IMR-90 (cell line): ENCODE measurements at regions not wholly inside any gene's neighbourhood (a gene's known extent, or its start where the extent isn't known, plus 50 kb on each side); places are given as distances from the start of the nearest gene placed in this dataset.
"Not testable (repeated sequence)": the region's sequence is repeated elsewhere in the genome, so short reads cannot be mapped to it uniquely, and the experiment has no call there.

Experiments
- ATAC-seq: fragments of 200-7000 bp; cut with Tn5 transposase; 2 replicates; pipeline ENCODE4 v1.9.1; 2020; ENCODE audit warnings: low read depth, mild to moderate bottlenecking, moderate library complexity
- BruUV-seq: library from RNA; stranded (reverse); fragments of 400-500 nt; replicated peaks from 2 replicates; lab custom pipeline; 2021; lab: Mats Ljungman, UMichigan
- CTCF ChIA-PET: fragments of 300-600 bp; formaldehyde crosslinking; extraction: SDS; loops from one replicate; lab custom pipeline; 2021; ENCODE audit warnings: antibody characterized with exemption; lab: Yijun Ruan, JAX
- POLR2A ChIA-PET: fragments of 300-600 bp; sonication (Branson Sonifier 250); formaldehyde crosslinking; loops from one replicate; lab custom pipeline; 2022; ENCODE audit warnings: antibody characterized with exemption; ENCODE audit not compliant: unreplicated experiment; lab: Charles Lee
- DNase-seq: peaks from one replicate; pipeline ENCODE4 v3.0.0; 2013
- H2AFZ ChIP-seq: replicated peaks from 2 replicates; pipeline ENCODE3; 2013; ENCODE audit warnings: low read length, mild to moderate bottlenecking; ENCODE audit not compliant: poor library complexity
- H2AK5ac ChIP-seq: 2 replicates; pipeline ENCODE4 v1.6.1; 2013; ENCODE audit warnings: low read depth, low read length, inconsistent platforms
- H2AK9ac ChIP-seq: replicated peaks from 2 replicates; pipeline ENCODE3; 2013; ENCODE audit warnings: mild to moderate bottlenecking, low read depth, low read length, moderate library complexity; ENCODE audit not compliant: poor library complexity
- H2BK120ac ChIP-seq: 2 replicates; pipeline ENCODE4 v1.6.1; 2013; ENCODE audit warnings: low read depth, low read length, inconsistent platforms
- H2BK15ac ChIP-seq: 3 replicates; pipeline ENCODE4 v1.6.1; 2013; ENCODE audit warnings: low read depth, low read length, inconsistent platforms
- H2BK20ac ChIP-seq: 2 replicates; pipeline ENCODE4 v1.6.1; 2013; ENCODE audit warnings: low read depth, mild to moderate bottlenecking, inconsistent platforms, low read length, moderate library complexity
- H2BK5ac ChIP-seq: 2 replicates; pipeline ENCODE4 v1.6.1; 2013; ENCODE audit warnings: mild to moderate bottlenecking, low read depth, low read length, inconsistent platforms; ENCODE audit not compliant: poor library complexity, severe bottlenecking
- H3K14ac ChIP-seq: replicated peaks from 2 replicates; pipeline ENCODE4 v1.6.1; 2013; ENCODE audit warnings: low read depth, low read length, inconsistent platforms
- H3K18ac ChIP-seq: 2 replicates; pipeline ENCODE4 v1.6.1; 2013; ENCODE audit warnings: low read depth, low read length, control low read depth
- H3K23ac ChIP-seq: 2 replicates; pipeline ENCODE4 v1.6.1; 2013; ENCODE audit warnings: low read depth, low read length, inconsistent platforms
- H3K27ac ChIP-seq: 2 replicates; pipeline ENCODE4 v1.5.1; 2013; ENCODE audit warnings: mild to moderate bottlenecking, control low read depth, low read length; ENCODE audit not compliant: insufficient read depth
- H3K27me3 ChIP-seq: 2 replicates; pipeline ENCODE4 v1.6.1; 2013; ENCODE audit warnings: low read length; ENCODE audit not compliant: control insufficient read depth, insufficient read depth
- H3K36me3 ChIP-seq: 2 replicates; pipeline ENCODE4 v1.6.1; 2013; ENCODE audit warnings: low read length, mixed read lengths; ENCODE audit not compliant: control insufficient read depth, insufficient read depth
- H3K4ac ChIP-seq: 2 replicates; pipeline ENCODE4 v1.6.1; 2013; ENCODE audit warnings: low read depth, low read length, inconsistent platforms
- H3K4me1 ChIP-seq: 2 replicates; pipeline ENCODE4 v1.6.1; 2013; ENCODE audit warnings: low read length, mixed read lengths; ENCODE audit not compliant: control insufficient read depth, insufficient read depth
- H3K4me2 ChIP-seq: 2 replicates; pipeline ENCODE4 v1.6.1; 2013; ENCODE audit warnings: low read depth, mild to moderate bottlenecking, control low read depth, low read length, moderate library complexity
- H3K4me3 ChIP-seq: 2 replicates; pipeline ENCODE4 v1.5.1; 2013; ENCODE audit warnings: low read depth, mild to moderate bottlenecking, control low read depth, low read length, moderate library complexity; ENCODE audit not compliant: insufficient read depth
- H3K56ac ChIP-seq: 2 replicates; pipeline ENCODE4 v1.6.1; 2013; ENCODE audit warnings: low read length, inconsistent platforms; ENCODE audit not compliant: insufficient read depth; ENCODE audit errors: extremely low read depth
- H3K79me1 ChIP-seq, 2 experiments: 2 replicates each; pipeline ENCODE4 v1.6.1; 2013; ENCODE audit warnings: low read length in 2 of 2, inconsistent platforms in 1 of 2, low read depth in 1 of 2
- H3K9ac ChIP-seq: 2 replicates; pipeline ENCODE4 v1.6.1; 2013; ENCODE audit warnings: low read depth, low read length, control low read depth
- H3K9me1 ChIP-seq: 2 replicates; pipeline ENCODE4 v1.6.1; 2013; ENCODE audit warnings: low read length, inconsistent platforms; ENCODE audit not compliant: insufficient read depth
- H3K9me3 ChIP-seq: 2 replicates; pipeline ENCODE4 v1.6.1; 2013; ENCODE audit warnings: low read length; ENCODE audit not compliant: control insufficient read depth, insufficient read depth
- H4K20me1 ChIP-seq: 2 replicates; pipeline ENCODE4 v1.6.1; 2013; ENCODE audit warnings: low read length, inconsistent platforms; ENCODE audit not compliant: insufficient read depth
- H4K5ac ChIP-seq: 2 replicates; pipeline ENCODE4 v1.6.1; 2013; ENCODE audit warnings: mild to moderate bottlenecking, low read depth, low read length, control low read depth
- H4K8ac ChIP-seq, 2 experiments: 2 replicates each; pipeline ENCODE4 v1.6.1; 2013; ENCODE audit warnings: low read depth in 2 of 2, low read length in 2 of 2, control low read depth in 1 of 2, inconsistent platforms in 1 of 2
- H4K91ac ChIP-seq: 2 replicates; pipeline ENCODE4 v1.6.1; 2013; ENCODE audit warnings: low read depth, low read length, inconsistent platforms; ENCODE audit not compliant: insufficient read depth
- CEBPB ChIP-seq: IDR thresholded peaks from 2 replicates; pipeline ENCODE4 v1.6.1; 2012; ENCODE audit warnings: low read depth, low read length, improper control_type of control experiment
- NFE2L2 ChIP-seq: fragments of 150-350 bp; IDR thresholded peaks from 2 replicates; pipeline ENCODE4 v1.6.1; 2016; ENCODE audit warnings: low read depth, mild to moderate bottlenecking, low read length
- POLR2A ChIP-seq: IDR thresholded peaks from 2 replicates; pipeline ENCODE4 v1.6.1; 2012; ENCODE audit warnings: mild to moderate bottlenecking, low read depth, low read length
- SMC3 ChIP-seq: fragments of 150-350 bp; IDR thresholded peaks from 2 replicates; pipeline ENCODE4 v1.6.1; 2016; ENCODE audit warnings: low read depth, mild to moderate bottlenecking, antibody characterized with exemption, low read length, moderate library complexity
- WGBS, 2 experiments: methylation state at CpG; one replicate each; pipeline versions ENCODE4 v1.1.5 to v1.1.7; 2013; ENCODE audit warnings: missing lambda C conversion rate in 2 of 2; ENCODE audit not compliant: insufficient read length in 1 of 2; ENCODE audit errors: extremely low coverage in 2 of 2; 5-methylcytosine and 5-hydroxymethylcytosine counted together
- dilution Hi-C: fragments of 300-500 bp; cut with HindIII; formaldehyde crosslinking; loops from one replicate; pipeline ENCODE4 v1.14.3; 2018; ENCODE audit warnings: low sequenced_read_pairs; ENCODE audit not compliant: unreplicated experiment
- in situ Hi-C: fragments of 300-500 bp; cut with MboI; formaldehyde crosslinking; loops from 3 replicates; pipeline ENCODE4 v1.14.3; 2019; ENCODE audit warnings: low sequenced_read_pairs, inconsistent platforms, mixed read lengths
- intact Hi-C: fragments of 100-400 bp; cut with micrococcal nuclease; formaldehyde crosslinking; loops from 2 replicates; pipeline ENCODE4 v1.10.0; 2022
- TF ChIP-seq, protein P1 (sequence below): conservative IDR thresholded peaks from 2 replicates; pipeline ENCODE4 v1.5.1; 2012; ENCODE audit warnings: mild to moderate bottlenecking, low read depth, low read length, improper control_type of control experiment

DNA sequence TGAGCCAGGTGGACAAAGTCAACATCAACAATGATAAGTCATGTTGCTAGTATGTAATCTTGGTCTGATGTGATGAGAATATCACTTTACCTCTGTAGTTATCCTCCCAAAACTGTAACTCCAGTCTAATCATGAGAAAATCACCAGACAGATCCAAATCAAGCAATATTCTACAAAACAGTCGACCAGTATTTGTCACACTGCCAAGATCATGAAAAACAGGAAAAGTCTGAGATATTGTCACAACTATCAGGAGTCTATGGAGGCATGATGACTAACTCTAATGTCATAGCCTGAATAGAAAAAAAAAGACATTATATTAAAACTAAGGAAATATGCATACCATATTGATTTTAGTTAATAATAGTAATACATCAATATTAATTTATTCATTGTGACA lies 1883.3 kb upstream of the CELF4 start:
- POLR2A ChIA-PET, result interaction anchor here (0.5 kb wide), 1 partner anchor 119 kb away, joined by 3 read pairs; no protein-coding TSS in a partner anchor

DNA sequence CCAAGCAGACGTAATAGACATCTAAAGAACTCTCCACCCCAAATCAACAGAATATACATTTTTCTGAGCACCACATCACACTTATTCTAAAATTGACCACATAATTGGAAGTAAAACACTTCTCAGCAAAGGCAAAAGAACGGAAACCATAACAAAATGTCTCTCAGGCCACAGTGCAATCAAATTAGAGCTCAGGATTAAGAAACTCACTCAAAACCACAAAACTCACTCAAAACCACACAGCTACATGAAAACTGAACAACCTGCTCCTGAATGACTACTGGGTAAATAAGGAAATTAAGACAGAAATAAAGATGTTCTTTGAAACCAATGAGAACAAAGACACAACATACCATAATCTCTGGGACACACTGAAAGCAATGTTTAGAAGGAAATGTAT lies 1879.4 kb upstream of the CELF4 start:
- H2BK15ac ChIP-seq, H3K9me3 ChIP-seq, H3K4me1 ChIP-seq, H2AK5ac ChIP-seq, H2AFZ ChIP-seq, H3K4ac ChIP-seq, H3K4me2 ChIP-seq, H4K5ac ChIP-seq, ATAC-seq, H3K23ac ChIP-seq, H3K18ac ChIP-seq, H3K79me1 ChIP-seq, H2BK5ac ChIP-seq, H3K4me3 ChIP-seq, H2BK20ac ChIP-seq, H4K8ac ChIP-seq, H3K14ac ChIP-seq, dilution Hi-C loops, POLR2A ChIA-PET, CTCF ChIA-PET, H2BK120ac ChIP-seq, H3K36me3 ChIP-seq, DNase-seq, H4K91ac ChIP-seq, H4K20me1 ChIP-seq, H3K9ac ChIP-seq, BruUV-seq, H3K9me1 ChIP-seq, H3K27ac ChIP-seq, in situ Hi-C loops, intact Hi-C loops, H3K27me3 ChIP-seq, H3K56ac ChIP-seq, H2AK9ac ChIP-seq: not testable (repeated sequence)
- 100% methylated on average over 1 of the region's 2 CpGs; no CpG with 5 or more reads in 1 of the 2 experiments for WGBS, 2 experiments

More for the DNA sequence above, 1883.3 kb upstream of the CELF4 start:
- H3K9me3 ChIP-seq, result no peaks in the 10 kb centered on the region
- in situ Hi-C loops (no loop called here), intact Hi-C loops (no loop called here), dilution Hi-C loops (no loop called here)
- no peak overlapping the region for H3K4ac ChIP-seq
- no peak overlapping the region for H3K23ac ChIP-seq
- H2AK5ac ChIP-seq, result no peak overlapping the region
- H2BK20ac ChIP-seq, result no peak overlapping the region
- no peak overlapping the region for H2BK120ac ChIP-seq
- no TSS peak for BruUV-seq
- ATAC-seq (no peak), DNase-seq (peak; percentile 32)
- no peak overlapping the region for H3K27ac ChIP-seq
- no peak overlapping the region for H4K91ac ChIP-seq
- no peaks in the 10 kb centered on the region for H3K36me3 ChIP-seq
- no peak for TF ChIP-seq NFE2L2
- TF ChIP-seq SMC3, result no peak
- TF ChIP-seq POLR2A, result no peak
- TF ChIP-seq CEBPB, result no peak
- TF ChIP-seq, protein P1, sequence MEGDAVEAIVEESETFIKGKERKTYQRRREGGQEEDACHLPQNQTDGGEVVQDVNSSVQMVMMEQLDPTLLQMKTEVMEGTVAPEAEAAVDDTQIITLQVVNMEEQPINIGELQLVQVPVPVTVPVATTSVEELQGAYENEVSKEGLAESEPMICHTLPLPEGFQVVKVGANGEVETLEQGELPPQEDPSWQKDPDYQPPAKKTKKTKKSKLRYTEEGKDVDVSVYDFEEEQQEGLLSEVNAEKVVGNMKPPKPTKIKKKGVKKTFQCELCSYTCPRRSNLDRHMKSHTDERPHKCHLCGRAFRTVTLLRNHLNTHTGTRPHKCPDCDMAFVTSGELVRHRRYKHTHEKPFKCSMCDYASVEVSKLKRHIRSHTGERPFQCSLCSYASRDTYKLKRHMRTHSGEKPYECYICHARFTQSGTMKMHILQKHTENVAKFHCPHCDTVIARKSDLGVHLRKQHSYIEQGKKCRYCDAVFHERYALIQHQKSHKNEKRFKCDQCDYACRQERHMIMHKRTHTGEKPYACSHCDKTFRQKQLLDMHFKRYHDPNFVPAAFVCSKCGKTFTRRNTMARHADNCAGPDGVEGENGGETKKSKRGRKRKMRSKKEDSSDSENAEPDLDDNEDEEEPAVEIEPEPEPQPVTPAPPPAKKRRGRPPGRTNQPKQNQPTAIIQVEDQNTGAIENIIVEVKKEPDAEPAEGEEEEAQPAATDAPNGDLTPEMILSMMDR, result no peak
- no peaks in the 10 kb centered on the region for H3K4me1 ChIP-seq
- H3K27me3 ChIP-seq, result no peaks in the 10 kb centered on the region
- no CpG with 5 or more reads among the region's 1 CpG for WGBS, 2 experiments
- no peaks in the 10 kb centered on the region for H3K79me1 ChIP-seq
- H4K20me1 ChIP-seq, result no peaks in the 10 kb centered on the region
- no peak overlapping the region for H3K4me3 ChIP-seq
- H4K5ac ChIP-seq, result no peak overlapping the region
- no peak overlapping the region for H3K18ac ChIP-seq
- H3K56ac ChIP-seq, result no peak overlapping the region
- H2AFZ ChIP-seq, result no peak overlapping the region
- H3K9ac ChIP-seq, result no peak overlapping the region
- no peak overlapping the region for H3K14ac ChIP-seq
- no peak overlapping the region for H2BK5ac ChIP-seq
- CTCF ChIA-PET, result no interaction called here
- no peak overlapping the region for H2AK9ac ChIP-seq
- H3K4me2 ChIP-seq, result no peak overlapping the region
- no peaks in the 10 kb centered on the region for H3K9me1 ChIP-seq
- H2BK15ac ChIP-seq, result no peak overlapping the region
- H4K8ac ChIP-seq, result no peak overlapping the region
